Activated CD4-positive, alpha-beta T cell treated with anti-CD3 and anti-CD28 coated beads, Interleukin-2, amount 50 U/mL, for 16 hours (primary cell): ENCODE measurements at regions not wholly inside any gene's neighbourhood (a gene's known extent, or its start where the extent isn't known, plus 50 kb on each side); places are given as distances from the start of the nearest gene placed in this dataset.

Source experiments
- DNase-seq: peaks from one replicate; pipeline ENCODE4 v3.0.0-alpha.2; 2020

GRCh38 chr6:8785223-8785622, 349.9 kb upstream of the SLC35B3 start:
- no peak for DNase-seq

DNA sequence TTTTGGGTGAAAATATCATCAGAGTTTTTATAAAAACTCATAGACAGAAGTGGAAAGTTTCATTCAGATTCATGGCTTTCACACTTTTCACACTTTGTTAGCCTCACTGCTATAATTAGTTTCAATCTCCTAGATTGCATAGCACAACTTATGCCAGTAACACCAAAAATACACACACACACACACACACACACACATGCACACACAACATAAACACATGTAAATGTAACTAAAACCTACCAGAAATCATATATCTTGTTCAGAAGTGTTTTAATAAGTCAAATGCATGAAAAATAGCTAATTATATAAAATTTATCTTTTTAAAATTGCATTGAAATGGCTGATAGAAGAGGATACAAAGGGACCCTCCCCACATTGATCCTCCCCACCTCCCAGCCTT, 347.8 kb upstream of the SLC35B3 start:
- no peak for DNase-seq

- DNase-seq = no peak
Measured at GRCh38 chr6:8780653-8781052, 345.3 kb upstream of the SLC35B3 start.

DNA sequence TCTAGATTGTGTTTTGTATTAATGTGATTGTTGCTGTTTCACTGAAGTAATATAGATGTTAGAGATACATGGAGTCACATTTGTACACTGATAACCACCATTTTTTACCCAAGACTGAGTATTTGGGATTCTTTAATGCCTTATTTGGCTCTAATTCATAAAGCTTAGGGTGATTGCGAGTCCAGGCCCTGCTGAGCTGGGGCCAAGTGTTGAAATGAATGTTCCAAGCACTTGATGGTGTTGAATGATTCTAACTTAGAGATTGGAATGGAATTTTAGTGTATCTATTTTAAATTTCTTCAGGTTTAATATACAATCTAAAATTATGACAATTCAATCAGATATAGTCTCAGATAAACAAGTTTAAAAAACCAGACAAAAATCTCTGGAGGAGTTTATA, 329.4 kb upstream of the SLC35B3 start:
- DNase-seq = no peak

DNA sequence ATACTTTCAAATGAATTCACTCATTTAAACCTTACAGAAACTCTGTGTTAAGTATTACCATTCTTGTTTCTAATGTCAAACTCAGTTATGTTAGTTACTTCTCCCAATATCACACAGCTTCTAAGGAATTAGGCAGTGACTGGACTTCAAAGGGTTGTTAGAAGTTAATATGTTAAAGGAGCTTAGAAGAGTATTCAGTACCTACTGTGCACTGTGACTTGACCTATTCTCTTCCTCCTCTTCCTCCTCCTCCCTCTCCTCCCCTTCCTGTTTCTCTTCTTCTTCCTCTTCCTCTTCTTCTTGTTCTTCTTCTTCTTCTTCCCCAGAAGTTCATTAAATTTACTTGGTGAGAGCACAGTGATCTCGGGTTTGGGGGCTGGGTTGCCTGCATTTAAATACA, 325.6 kb upstream of the SLC35B3 start:
- DNase-seq = no peak

- DNase-seq = no peak
Measured at GRCh38 chr6:8758412-8758811, 323.1 kb upstream of the SLC35B3 start.

GRCh38 chr6:8750627-8751026, 315.3 kb upstream of the SLC35B3 start:
- no peak for DNase-seq

- no peak for DNase-seq
Measured at GRCh38 chr6:8749465-8749864, 314.1 kb upstream of the SLC35B3 start.

DNA sequence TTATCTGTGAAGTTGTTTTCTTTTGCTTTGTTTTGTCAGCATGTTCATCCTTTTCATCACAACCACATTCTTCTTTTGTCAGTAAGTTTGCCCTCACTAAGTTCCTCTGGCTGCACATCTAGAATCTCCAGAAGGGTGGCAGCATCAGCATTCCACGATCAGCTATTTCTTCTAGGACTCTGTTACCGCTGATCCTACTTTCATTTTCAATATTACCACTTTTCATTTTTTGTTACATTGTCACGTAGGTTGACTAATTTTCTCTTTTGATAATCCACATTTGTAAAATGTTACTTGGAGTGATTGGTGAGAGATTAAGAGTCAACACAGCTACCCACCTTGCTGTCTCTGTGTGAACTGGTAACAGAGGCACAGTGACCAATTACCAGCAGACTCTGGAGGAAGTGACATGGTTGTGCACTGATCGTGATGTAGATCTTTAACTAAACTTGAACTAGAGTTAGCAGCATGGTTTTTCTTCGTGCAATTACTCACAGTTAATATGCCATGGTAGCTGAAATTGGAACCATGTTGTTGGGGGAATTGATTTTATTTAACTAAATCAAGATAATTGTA, 307.9 kb upstream of the SLC35B3 start:
- DNase-seq = no peak

GRCh38 chr6:8739454-8739853, 304.1 kb upstream of the SLC35B3 start:
- DNase-seq = no peak

GRCh38 chr6:8738951-8739350, 303.6 kb upstream of the SLC35B3 start:
- DNase-seq = no peak

DNA sequence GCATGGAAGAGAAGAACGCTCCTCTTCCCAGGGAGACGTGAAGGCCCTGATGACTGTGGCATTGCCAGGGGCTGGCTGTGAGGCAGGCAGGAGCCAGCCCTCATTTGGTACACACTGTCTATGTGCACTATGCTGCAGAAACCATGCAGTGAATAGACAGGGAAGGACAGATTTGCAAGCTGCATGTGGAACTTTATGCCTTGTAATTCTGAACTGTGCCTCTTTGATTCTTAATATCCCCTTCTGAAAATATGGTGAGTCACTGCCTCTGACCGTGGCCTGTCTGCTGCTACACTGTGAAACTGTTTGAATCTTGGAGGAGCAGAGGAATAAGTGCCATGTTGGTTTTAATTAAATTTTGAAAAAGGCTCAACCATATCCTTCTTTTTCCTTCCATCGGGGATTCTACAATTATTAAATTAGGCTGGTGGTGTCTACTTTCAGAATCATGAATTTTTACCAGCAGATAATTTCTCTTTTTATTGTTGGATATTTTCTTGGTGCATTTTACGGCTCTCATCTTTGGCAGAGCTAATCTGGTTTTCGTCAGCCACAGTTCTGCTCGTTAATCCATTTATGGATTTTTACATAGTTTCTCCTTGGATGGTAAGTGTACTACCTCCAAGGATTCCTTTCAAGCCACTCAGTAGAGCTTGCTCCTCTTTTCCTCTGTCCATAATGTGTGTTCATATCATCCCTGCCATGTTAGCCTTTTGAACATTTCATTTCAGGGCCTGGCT, 301.0 kb upstream of the SLC35B3 start:
- DNase-seq = no peak

DNA sequence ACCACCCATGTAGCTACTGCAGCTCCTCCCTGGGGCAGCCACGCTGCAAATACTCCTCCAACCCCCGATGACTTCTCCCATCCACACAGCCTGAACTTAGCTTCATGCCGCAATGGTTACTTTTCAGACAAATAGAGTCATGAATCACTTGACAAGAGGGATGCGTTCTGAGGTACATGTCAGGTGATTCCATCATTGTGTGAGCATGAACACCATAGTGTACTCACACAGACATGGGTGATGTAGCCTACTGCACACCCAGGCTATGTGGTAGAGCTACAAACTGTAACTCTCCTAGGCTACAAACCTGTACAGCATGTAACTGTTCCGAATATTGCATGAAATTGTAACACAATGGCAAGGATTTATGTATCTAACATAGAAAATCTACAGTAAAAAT, 298.5 kb upstream of the SLC35B3 start:
- DNase-seq = no peak

DNA sequence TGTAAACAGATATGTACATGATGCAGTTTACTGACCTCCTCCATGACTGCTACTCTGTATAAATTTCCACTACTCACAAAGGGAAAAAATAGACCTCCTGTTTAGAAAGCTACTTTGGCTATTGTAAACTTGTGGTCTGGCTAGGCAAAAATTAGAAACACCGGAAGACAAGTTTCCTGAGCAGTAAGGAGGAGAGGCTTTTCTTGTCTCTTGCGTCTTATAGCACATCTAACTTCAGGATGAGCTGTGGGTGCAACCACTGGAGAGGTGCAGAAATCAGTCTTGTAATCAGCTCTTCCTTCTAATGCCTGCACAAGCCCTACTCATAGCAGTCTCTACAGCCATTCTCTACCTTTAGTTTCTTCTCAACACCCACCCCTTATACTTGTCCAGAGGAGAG, 296.5 kb upstream of the SLC35B3 start:
- DNase-seq = no peak

DNA sequence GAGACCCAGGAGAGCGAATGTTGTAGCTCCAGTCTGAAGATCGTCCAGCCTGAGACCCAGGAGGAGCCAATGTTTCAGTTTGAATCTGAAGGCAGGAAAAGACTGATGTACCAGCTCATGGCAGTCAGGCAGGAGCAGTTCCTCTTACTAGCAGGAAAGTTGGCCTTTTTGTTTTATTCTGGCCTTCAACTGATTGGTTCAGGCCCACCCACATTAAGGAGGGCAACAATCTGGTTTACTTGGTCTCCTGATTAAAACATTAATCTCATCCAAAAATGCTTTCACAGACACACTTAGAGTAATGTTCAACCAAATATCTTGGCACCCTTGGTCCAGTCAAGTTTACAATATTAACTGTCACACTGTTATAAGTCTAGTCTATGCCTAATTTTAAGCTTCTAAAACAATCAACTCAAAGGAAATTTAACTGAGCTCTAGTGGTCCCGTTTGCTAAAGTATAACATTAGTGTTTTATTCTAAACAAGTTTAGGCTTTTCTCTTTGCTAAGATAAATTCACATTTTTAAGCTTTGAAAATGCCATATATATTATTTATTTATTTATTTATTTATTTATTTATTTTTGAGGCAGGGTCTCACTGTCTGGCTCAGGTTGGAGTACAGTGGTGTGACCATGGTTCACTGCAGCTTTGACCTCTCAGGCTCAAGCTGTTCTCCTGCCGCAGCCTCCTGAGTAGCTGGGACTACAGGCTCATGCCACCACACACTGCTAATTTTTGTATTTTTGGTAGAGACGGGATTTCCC, 275.5 kb upstream of the SLC35B3 start:
- DNase-seq = no peak

GRCh38 chr6:8707956-8708772, 272.8 kb upstream of the SLC35B3 start:
- DNase-seq = no peak

DNA sequence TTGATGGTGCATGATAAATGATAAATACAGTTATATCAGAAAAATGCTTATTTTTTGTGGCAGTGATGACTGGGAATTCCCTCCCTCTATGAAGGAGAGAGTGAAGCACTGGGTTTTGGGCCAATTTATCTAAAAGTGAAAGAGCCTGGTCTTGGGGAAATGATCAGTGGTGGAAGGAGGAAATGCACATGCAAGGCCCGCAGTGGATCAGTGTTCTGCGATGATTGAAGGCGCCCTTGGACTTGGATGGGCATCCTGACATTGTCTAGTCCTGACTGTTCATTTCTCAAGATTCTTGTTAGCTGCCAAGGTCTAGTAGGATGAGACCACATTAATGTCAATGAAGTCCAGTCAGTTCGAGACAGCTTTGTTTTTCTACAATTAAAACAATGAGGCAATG, 272.0 kb upstream of the SLC35B3 start:
- no peak for DNase-seq

DNA sequence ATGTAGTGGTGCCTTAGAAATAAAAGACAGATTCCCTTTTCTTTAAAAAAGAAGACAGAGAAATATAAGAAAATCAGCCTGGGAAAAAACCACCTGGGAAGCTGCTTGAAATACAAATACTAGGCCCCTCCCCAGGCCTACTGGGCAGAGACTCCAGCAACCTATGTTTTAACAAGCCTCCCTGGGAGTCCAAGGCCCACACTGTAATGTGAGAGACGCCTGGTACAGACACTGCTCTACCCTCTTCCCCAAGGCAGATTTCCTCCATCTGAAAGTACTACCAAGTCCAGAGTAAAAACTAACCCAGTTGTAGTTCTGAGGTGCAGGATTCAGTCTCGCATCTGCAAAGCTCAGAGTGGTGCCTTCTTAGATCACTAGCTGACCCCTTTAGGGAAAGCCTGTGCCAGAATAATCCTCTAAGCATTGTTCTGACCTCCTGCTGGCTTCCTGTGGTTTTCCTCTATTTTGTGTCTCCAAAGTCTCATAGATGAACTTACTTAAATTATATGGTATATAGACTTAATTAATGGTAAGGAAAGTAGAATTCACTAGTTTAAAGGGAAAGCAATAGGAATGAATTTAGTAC, 270.2 kb upstream of the SLC35B3 start:
- no peak for DNase-seq

DNA sequence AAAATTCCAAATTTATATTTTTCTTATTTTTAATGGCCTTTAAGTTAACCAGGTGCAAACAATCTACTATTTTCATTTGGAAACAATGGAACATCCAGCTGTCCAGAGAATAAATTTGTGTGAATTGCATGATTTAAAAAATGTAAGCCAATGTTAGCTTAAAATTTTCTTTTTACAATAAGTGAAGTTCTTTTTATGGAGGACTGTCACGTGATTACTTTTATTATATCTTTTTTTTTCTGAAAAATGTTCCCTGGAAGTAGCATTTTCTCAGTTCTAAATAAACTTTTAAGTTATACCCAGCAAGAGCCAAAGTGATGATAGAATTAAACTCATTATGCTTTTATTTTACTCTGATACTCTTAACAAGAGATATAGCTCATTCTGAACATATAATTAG, 267.7 kb upstream of the SLC35B3 start:
- DNase-seq = no peak

DNA sequence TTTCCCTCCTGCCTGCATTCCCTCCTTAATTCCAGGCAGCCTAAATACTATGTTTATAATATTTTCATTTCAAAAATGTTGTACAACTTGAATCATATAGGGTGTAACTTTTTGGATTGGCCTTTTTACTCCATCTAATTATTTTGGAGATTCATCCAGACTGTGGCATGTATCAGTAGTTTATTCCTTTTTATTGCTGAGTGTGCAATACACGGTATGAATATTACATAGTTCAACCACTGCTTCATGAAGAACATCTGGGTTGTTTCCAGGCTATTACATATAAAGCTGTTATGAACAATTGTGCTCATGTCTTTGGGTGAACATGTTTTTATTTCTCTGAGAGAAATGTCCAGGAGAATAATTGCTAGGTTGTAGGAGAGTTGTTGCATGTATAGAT, 253.5 kb upstream of the SLC35B3 start:
- no peak for DNase-seq

DNA sequence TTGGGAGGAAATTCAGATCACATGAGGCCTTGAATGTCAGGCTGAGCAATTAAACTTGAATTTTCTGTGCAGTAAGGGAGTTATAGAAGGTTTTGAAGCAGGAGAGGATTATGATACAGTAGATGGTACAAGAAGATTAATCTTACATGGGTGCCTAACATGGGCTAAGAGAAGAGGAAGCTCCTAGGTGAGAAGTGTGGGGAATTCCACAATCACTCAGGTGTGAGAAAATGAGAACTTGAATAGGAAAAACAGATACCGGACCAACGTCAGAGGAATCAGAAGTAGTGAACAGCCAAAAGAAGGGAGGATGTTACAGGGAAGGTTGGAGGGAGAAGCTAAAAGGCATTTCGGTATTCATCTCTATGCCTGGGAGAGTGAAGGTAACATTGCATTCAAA, 250.7 kb upstream of the SLC35B3 start:
- no peak for DNase-seq

- DNase-seq = no peak
Measured at GRCh38 chr6:8683204-8683603, 247.9 kb upstream of the SLC35B3 start.

- no peak for DNase-seq
Measured at GRCh38 chr6:8679823-8680222, 244.5 kb upstream of the SLC35B3 start.
